ENCODE measurements at regions not wholly inside any gene's neighbourhood (a gene's known extent, or its start where the extent isn't known, plus 50 kb on each side); places are given as distances from the start of the nearest gene placed in this dataset.

DNA sequence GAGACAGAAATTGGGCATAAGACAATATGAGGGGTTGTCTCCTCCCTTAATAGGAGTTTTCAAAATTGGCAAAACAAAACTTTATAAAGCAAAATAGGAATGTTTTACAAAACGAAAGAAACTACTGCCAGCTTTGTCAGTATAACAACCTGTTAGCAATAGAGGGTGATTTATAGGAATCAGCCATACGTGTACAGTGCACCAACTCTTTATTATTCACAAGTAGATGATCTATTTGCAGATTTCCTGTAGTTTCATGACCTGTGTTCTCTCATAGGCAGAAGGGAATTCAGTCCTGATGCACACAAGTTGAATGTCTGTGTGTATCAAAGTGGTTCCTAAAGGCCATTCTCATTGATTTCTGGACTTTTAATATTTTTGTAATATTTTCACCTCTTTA, 116.3 kb downstream of the MFAP3L start:
- POLR2A ChIA-PET: no interaction called here

DNA sequence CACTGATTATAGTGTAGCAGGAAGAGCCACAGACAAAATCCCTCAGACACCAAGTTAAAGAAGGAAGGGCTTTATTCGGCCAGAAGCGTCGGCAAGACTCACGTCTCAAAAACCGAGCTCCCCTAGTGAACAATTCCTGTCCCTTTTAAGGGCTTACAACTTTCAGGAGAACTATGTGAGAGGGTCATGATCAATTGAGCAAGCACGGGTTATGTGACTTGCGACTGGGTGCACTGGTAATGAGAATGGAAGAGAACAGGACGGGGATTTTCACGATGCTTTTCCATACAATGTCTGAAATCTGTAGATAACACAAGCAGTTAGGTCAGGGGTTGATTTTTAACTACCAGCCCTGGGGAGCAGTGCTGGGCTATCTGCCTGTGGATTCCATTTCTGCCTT, 116.7 kb downstream of the MFAP3L start:
- CTCF ChIA-PET: no interaction called here
- Histone ChIP-seq H3K9me3 (ENCODE audit: control insufficient read depth, insufficient read depth, low read depth, low read length) (no peaks in the 10 kb centered on the region), H3K27ac (ENCODE audit: extremely low read depth, low read depth, low read length) (no peak overlapping the region), H3K36me3 (ENCODE audit: control insufficient read depth in 2 of 2, insufficient read depth in 1 of 2, low read length in 2 of 2) (no peaks in the 10 kb centered on the region), H3K4me3 (ENCODE audit: low read depth, low read length) (no peak overlapping the region), H3K4me1 (ENCODE audit: control insufficient read depth, insufficient read depth, low read length) (no peaks in the 10 kb centered on the region)
- TF ChIP-seq ZNF416 (tag by site-specific recombination; IDR thresholded peaks at IDR 0.05) (no peak), ZNF664 (tag by site-specific recombination; IDR thresholded peaks at IDR 0.05) (no peak), ZNF223 (tag by site-specific recombination; IDR thresholded peaks at IDR 0.05) (no peak), ZFP69B (tag by site-specific recombination; IDR thresholded peaks at IDR 0.05) (no peak), ZNF175 (tag by site-specific recombination; IDR thresholded peaks at IDR 0.05) (no peak)
- TF ChIP-seq, protein P1, sequence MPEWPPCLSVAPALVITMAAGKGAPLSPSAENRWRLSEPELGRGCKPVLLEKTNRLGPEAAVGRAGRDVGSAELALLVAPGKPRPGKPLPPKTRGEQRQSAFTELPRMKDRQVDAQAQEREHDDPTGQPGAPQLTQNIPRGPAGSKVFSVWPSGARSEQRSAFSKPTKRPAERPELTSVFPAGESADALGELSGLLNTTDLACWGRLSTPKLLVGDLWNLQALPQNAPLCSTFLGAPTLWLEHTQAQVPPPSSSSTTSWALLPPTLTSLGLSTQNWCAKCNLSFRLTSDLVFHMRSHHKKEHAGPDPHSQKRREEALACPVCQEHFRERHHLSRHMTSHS (tag by site-specific recombination; IDR thresholded peaks at IDR 0.05): no peak
- TF ChIP-seq, protein P2, sequence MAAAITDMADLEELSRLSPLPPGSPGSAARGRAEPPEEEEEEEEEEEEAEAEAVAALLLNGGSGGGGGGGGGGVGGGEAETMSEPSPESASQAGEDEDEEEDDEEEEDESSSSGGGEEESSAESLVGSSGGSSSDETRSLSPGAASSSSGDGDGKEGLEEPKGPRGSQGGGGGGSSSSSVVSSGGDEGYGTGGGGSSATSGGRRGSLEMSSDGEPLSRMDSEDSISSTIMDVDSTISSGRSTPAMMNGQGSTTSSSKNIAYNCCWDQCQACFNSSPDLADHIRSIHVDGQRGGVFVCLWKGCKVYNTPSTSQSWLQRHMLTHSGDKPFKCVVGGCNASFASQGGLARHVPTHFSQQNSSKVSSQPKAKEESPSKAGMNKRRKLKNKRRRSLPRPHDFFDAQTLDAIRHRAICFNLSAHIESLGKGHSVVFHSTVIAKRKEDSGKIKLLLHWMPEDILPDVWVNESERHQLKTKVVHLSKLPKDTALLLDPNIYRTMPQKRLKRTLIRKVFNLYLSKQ (tag by site-specific recombination; IDR thresholded peaks at IDR 0.05; ENCODE audit: borderline replicate concordance): no peak
- TF ChIP-seq, protein P3, sequence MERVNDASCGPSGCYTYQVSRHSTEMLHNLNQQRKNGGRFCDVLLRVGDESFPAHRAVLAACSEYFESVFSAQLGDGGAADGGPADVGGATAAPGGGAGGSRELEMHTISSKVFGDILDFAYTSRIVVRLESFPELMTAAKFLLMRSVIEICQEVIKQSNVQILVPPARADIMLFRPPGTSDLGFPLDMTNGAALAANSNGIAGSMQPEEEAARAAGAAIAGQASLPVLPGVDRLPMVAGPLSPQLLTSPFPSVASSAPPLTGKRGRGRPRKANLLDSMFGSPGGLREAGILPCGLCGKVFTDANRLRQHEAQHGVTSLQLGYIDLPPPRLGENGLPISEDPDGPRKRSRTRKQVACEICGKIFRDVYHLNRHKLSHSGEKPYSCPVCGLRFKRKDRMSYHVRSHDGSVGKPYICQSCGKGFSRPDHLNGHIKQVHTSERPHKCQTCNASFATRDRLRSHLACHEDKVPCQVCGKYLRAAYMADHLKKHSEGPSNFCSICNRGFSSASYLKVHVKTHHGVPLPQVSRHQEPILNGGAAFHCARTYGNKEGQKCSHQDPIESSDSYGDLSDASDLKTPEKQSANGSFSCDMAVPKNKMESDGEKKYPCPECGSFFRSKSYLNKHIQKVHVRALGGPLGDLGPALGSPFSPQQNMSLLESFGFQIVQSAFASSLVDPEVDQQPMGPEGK (tag by site-specific recombination; IDR thresholded peaks at IDR 0.05): no peak
- POLR2A ChIA-PET: no interaction called here

More for the DNA sequence above, 116.3 kb downstream of the MFAP3L start:
- TF ChIP-seq, protein P4, sequence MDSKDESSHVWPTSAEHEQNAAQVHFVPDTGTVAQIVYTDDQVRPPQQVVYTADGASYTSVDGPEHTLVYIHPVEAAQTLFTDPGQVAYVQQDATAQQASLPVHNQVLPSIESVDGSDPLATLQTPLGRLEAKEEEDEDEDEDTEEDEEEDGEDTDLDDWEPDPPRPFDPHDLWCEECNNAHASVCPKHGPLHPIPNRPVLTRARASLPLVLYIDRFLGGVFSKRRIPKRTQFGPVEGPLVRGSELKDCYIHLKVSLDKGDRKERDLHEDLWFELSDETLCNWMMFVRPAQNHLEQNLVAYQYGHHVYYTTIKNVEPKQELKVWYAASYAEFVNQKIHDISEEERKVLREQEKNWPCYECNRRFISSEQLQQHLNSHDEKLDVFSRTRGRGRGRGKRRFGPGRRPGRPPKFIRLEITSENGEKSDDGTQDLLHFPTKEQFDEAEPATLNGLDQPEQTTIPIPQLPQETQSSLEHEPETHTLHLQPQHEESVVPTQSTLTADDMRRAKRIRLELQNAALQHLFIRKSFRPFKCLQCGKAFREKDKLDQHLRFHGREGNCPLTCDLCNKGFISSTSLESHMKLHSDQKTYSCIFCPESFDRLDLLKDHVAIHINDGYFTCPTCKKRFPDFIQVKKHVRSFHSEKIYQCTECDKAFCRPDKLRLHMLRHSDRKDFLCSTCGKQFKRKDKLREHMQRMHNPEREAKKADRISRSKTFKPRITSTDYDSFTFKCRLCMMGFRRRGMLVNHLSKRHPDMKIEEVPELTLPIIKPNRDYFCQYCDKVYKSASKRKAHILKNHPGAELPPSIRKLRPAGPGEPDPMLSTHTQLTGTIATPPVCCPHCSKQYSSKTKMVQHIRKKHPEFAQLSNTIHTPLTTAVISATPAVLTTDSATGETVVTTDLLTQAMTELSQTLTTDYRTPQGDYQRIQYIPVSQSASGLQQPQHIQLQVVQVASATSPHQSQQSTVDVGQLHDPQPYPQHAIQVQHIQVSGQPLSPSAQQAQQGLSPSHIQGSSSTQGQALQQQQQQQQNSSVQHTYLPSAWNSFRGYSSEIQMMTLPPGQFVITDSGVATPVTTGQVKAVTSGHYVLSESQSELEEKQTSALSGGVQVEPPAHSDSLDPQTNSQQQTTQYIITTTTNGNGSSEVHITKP (tag by site-specific recombination; IDR thresholded peaks at IDR 0.05): no peak
- no peak for TF ChIP-seq MYNN (tag by site-specific recombination; IDR thresholded peaks at IDR 0.05; ENCODE audit: borderline replicate concordance)
- TF ChIP-seq, protein P5, sequence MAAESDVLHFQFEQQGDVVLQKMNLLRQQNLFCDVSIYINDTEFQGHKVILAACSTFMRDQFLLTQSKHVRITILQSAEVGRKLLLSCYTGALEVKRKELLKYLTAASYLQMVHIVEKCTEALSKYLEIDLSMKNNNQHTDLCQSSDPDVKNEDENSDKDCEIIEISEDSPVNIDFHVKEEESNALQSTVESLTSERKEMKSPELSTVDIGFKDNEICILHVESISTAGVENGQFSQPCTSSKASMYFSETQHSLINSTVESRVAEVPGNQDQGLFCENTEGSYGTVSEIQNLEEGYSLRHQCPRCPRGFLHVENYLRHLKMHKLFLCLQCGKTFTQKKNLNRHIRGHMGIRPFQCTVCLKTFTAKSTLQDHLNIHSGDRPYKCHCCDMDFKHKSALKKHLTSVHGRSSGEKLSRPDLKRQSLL (tag by site-specific recombination; IDR thresholded peaks at IDR 0.05): no peak
- TF ChIP-seq, protein P6, sequence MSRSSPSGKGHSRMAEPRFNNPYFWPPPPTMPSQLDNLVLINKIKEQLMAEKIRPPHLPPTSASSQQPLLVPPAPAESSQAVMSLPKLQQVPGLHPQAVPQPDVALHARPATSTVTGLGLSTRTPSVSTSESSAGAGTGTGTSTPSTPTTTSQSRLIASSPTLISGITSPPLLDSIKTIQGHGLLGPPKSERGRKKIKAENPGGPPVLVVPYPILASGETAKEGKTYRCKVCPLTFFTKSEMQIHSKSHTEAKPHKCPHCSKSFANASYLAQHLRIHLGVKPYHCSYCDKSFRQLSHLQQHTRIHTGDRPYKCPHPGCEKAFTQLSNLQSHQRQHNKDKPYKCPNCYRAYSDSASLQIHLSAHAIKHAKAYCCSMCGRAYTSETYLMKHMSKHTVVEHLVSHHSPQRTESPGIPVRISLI (tag by site-specific recombination; IDR thresholded peaks at IDR 0.05): no peak
- no peak overlapping the region for H3K27ac ChIP-seq (ENCODE audit: extremely low read depth, low read depth, low read length)
- H3K4me3 ChIP-seq (ENCODE audit: low read depth, low read length): no peak overlapping the region
- no peaks in the 10 kb centered on the region for H3K9me3 ChIP-seq (ENCODE audit: control insufficient read depth, insufficient read depth, low read depth, low read length)
- no peaks in the 10 kb centered on the region for H3K4me1 ChIP-seq (ENCODE audit: control insufficient read depth, insufficient read depth, low read length)
- CTCF ChIA-PET: no interaction called here
- H3K36me3 ChIP-seq (ENCODE audit: control insufficient read depth in 2 of 2, insufficient read depth in 1 of 2, low read length in 2 of 2): no peaks in the 10 kb centered on the region
